OCI-LY3 (cell line): ENCODE measurements at regions not wholly inside any gene's neighbourhood (a gene's known extent, or its start where the extent isn't known, plus 50 kb on each side); places are given as distances from the start of the nearest gene placed in this dataset.

Source experiments
- EZH2phosphoT487 ChIP-seq: fragments of 200-600 bp; shearing (Covaris generic); IDR thresholded peaks from 2 replicates; pipeline ENCODE4 v1.6.1; 2018; ENCODE audit warnings: antibody characterized with exemption, mixed run types, low read depth
- TF ChIP-seq, protein P1 (sequence below): fragments of 200-600, 300-600 bp; sonication (generic); IDR thresholded peaks from 2 replicates; pipeline ENCODE4 v1.5.1; 2014; ENCODE audit warnings: antibody characterized with exemption, low read length, low read depth

DNA sequence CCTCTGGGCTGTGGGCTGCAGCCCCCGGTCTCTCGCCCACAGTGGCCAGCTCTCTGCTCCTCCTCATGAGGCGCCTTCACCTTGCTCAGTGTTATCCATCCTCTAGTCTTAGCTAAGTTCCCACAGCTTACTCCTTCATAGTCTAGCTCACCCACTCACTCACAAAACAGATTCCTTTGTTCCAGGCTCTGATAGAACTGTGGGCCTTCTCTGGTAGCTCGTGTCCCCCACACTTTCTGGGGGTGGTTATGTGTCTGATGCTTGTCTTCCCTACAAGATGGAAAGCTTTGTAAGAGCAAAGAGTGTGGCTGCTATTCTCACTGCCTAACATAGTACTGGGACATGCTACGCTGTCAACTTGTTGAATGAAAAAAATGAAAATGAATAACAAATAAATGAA is 135.8 kb downstream of the EN1 start:
- TF ChIP-seq, protein P1, sequence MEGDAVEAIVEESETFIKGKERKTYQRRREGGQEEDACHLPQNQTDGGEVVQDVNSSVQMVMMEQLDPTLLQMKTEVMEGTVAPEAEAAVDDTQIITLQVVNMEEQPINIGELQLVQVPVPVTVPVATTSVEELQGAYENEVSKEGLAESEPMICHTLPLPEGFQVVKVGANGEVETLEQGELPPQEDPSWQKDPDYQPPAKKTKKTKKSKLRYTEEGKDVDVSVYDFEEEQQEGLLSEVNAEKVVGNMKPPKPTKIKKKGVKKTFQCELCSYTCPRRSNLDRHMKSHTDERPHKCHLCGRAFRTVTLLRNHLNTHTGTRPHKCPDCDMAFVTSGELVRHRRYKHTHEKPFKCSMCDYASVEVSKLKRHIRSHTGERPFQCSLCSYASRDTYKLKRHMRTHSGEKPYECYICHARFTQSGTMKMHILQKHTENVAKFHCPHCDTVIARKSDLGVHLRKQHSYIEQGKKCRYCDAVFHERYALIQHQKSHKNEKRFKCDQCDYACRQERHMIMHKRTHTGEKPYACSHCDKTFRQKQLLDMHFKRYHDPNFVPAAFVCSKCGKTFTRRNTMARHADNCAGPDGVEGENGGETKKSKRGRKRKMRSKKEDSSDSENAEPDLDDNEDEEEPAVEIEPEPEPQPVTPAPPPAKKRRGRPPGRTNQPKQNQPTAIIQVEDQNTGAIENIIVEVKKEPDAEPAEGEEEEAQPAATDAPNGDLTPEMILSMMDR, result no peak
- no peak for TF ChIP-seq EZH2phosphoT487
